Hepatocyte (in vitro differentiated cells): ENCODE measurements at regions not wholly inside any gene's neighbourhood (a gene's known extent, or its start where the extent isn't known, plus 50 kb on each side); places are given as distances from the start of the nearest gene placed in this dataset.
"Not testable (repeated sequence)": the region's sequence is repeated elsewhere in the genome, so short reads cannot be mapped to it uniquely, and the experiment has no call there.

ENCODE experiments used
- EZH2 ChIP-seq: fragments of 200-600 bp; sonication (generic); IDR thresholded peaks from 2 replicates; pipeline ENCODE4 v1.6.1; 2016; ENCODE audit warnings: antibody characterized with exemption, mild to moderate bottlenecking, borderline replicate concordance
- EZH2phosphoT487 ChIP-seq: fragments of 200-600 bp; sonication (generic); IDR thresholded peaks from one replicate; pipeline ENCODE4 v1.6.1; 2018; ENCODE audit warnings: antibody characterized with exemption, mild to moderate bottlenecking, low read depth, moderate library complexity; ENCODE audit not compliant: unreplicated experiment, severe bottlenecking
- TF ChIP-seq, protein P1 (sequence below): fragments of 200-600 bp; sonication (generic); IDR thresholded peaks from 2 replicates; pipeline ENCODE4 v1.5.1; 2016; ENCODE audit warnings: antibody characterized with exemption, mild to moderate bottlenecking; ENCODE audit not compliant: poor library complexity

DNA sequence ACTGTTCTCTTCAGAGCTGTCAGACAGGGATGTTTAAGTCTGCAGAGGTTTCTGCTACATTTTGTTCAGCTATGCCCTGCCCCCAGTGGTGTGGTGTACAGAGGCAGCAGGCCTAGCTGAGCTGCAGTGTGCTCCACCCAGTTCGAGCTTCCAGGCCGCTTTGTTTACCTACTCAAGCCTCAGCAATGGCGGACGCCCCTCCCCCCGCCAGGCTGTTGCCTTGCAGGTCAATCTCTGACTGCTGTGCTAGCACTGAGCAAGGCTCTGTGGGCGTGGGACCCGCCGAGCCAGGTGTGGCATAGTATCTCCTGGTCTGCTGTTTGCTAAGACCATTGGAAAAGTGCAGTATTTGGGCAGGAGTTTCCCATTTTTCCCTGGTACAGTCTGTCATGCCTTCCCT is 1923.1 kb downstream of the LRRC4C start:
- TF ChIP-seq, protein P1, sequence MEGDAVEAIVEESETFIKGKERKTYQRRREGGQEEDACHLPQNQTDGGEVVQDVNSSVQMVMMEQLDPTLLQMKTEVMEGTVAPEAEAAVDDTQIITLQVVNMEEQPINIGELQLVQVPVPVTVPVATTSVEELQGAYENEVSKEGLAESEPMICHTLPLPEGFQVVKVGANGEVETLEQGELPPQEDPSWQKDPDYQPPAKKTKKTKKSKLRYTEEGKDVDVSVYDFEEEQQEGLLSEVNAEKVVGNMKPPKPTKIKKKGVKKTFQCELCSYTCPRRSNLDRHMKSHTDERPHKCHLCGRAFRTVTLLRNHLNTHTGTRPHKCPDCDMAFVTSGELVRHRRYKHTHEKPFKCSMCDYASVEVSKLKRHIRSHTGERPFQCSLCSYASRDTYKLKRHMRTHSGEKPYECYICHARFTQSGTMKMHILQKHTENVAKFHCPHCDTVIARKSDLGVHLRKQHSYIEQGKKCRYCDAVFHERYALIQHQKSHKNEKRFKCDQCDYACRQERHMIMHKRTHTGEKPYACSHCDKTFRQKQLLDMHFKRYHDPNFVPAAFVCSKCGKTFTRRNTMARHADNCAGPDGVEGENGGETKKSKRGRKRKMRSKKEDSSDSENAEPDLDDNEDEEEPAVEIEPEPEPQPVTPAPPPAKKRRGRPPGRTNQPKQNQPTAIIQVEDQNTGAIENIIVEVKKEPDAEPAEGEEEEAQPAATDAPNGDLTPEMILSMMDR: not testable (repeated sequence)
- TF ChIP-seq EZH2, EZH2phosphoT487: not testable (repeated sequence)
